B cell (primary cell): ENCODE measurements at regions not wholly inside any gene's neighbourhood (a gene's known extent, or its start where the extent isn't known, plus 50 kb on each side); places are given as distances from the start of the nearest gene placed in this dataset.

ENCODE experiments used
- CTCF ChIP-seq: fragments of 200-600 bp; IDR thresholded peaks from one replicate; pipeline ENCODE4 v1.8.0; 2022; ENCODE audit warnings: antibody characterized with exemption, mild to moderate bottlenecking
- EZH2 ChIP-seq: IDR thresholded peaks from 2 replicates; pipeline ENCODE4 v1.6.1; 2012; ENCODE audit warnings: borderline replicate concordance, low read depth, mild to moderate bottlenecking, moderate library complexity, low read length; ENCODE audit not compliant: insufficient read depth, poor library complexity, severe bottlenecking

DNA sequence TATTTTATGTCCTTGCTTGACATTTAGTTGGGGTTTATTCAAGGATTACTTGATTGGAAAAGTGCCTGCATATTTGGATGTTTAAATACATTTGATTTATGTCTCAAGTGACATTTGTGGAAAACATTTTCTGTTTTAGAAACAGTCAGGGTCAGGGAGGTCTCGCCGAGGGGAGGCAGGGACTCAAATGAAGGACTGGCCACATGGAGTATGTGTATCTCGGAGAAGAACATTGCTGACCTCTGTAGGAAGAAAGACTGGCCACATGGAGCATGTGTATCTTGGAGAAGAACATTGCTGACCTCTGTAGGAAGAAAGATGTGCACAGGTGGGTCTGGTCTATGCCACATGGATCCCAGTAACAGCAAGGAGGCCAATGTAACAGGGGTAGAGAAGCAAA is 233.6 kb downstream of the TRIML1 start:
- TF ChIP-seq CTCF = no peak
- no peak for TF ChIP-seq EZH2
